SK-N-SH treated with all-trans-retinoic acid at 6 μM for 48 hours (cell line): ENCODE measurements at regions not wholly inside any gene's neighbourhood (a gene's known extent, or its start where the extent isn't known, plus 50 kb on each side); places are given as distances from the start of the nearest gene placed in this dataset.

ENCODE experiments used
- ATAC-seq: fragments of 200-7000 bp; cut with Tn5 transposase; 3 replicates; pipeline ENCODE4 v1.9.1; 2020; ENCODE audit warnings: mild to moderate bottlenecking, moderate library complexity
- ARNTL ChIP-seq: fragments of 450-650 bp; formaldehyde crosslinking; IDR thresholded peaks from 2 replicates; pipeline ENCODE4 v1.5.0; 2020; ENCODE audit warnings: low read depth, mild to moderate bottlenecking, moderate library complexity, borderline replicate concordance
- BACH2 ChIP-seq: fragments of 250-450 bp; sonication (Bioruptor Pico); IDR thresholded peaks from 2 replicates; pipeline ENCODE4 v1.9.0; 2021; ENCODE audit warnings: mild to moderate bottlenecking, borderline replicate concordance
- CSDC2 ChIP-seq: fragments of 250-450 bp; sonication (Bioruptor Pico); IDR thresholded peaks from 2 replicates; pipeline ENCODE4 v1.5.0; 2020; ENCODE audit warnings: mild to moderate bottlenecking, moderate library complexity
- ISL1 ChIP-seq: fragments of 250-450 bp; sonication (Bioruptor Pico); IDR thresholded peaks from 2 replicates; pipeline ENCODE4 v2.1.2; 2022; ENCODE audit warnings: mild to moderate bottlenecking, moderate library complexity
- PPARA ChIP-seq: fragments of 250-450 bp; sonication (Bioruptor Pico); IDR thresholded peaks from 2 replicates; pipeline ENCODE4 v1.5.0; 2020; ENCODE audit warnings: mild to moderate bottlenecking, borderline replicate concordance
- RARB ChIP-seq: fragments of 250-450 bp; sonication (Bioruptor Pico); IDR thresholded peaks from 2 replicates; pipeline ENCODE4 v1.8.0; 2021; ENCODE audit warnings: mild to moderate bottlenecking, moderate library complexity
- TCF4 ChIP-seq: fragments of 250-450 bp; sonication (Bioruptor Pico); IDR thresholded peaks from 2 replicates; pipeline ENCODE4 v1.8.0; 2021; ENCODE audit warnings: mild to moderate bottlenecking, moderate library complexity, borderline replicate concordance
- TOX ChIP-seq: fragments of 250-450 bp; sonication (Bioruptor Pico); IDR thresholded peaks from 2 replicates; pipeline ENCODE4 v1.8.0; 2021; ENCODE audit warnings: mild to moderate bottlenecking, moderate library complexity, borderline replicate concordance
- ZC3H10 ChIP-seq: fragments of 250-450 bp; sonication (Bioruptor Pico); IDR thresholded peaks from 2 replicates; pipeline ENCODE4 v1.5.1; 2021; ENCODE audit warnings: mild to moderate bottlenecking, moderate library complexity
- ZFP3 ChIP-seq: fragments of 250-450 bp; sonication (Bioruptor Pico); IDR thresholded peaks from 2 replicates; pipeline ENCODE4 v1.5.0; 2020; ENCODE audit warnings: mild to moderate bottlenecking, moderate library complexity
- ZFP30 ChIP-seq: fragments of 450-650 bp; formaldehyde crosslinking; IDR thresholded peaks from 2 replicates; pipeline ENCODE4 v1.5.0; 2022; ENCODE audit warnings: mild to moderate bottlenecking, moderate library complexity
- ZNF8 ChIP-seq: fragments of 450-650 bp; formaldehyde crosslinking; IDR thresholded peaks from 2 replicates; pipeline ENCODE4 v1.5.0; 2020; ENCODE audit warnings: mild to moderate bottlenecking, moderate library complexity
- TF ChIP-seq, protein P1 (sequence below): fragments of 250-450 bp; sonication (Bioruptor Pico); IDR thresholded peaks from 2 replicates; pipeline ENCODE4 v1.5.1; 2021; ENCODE audit warnings: mild to moderate bottlenecking, moderate library complexity
- TF ChIP-seq, protein P2 (sequence below): fragments of 250-450 bp; sonication (Bioruptor Pico); IDR thresholded peaks from 2 replicates; pipeline ENCODE4 v1.5.1; 2020; ENCODE audit warnings: low read depth, mild to moderate bottlenecking, moderate library complexity
- TF ChIP-seq, protein P3 (sequence below): fragments of 250-450 bp; sonication (Bioruptor Pico); IDR thresholded peaks from 2 replicates; pipeline ENCODE4 v1.8.0; 2020; ENCODE audit warnings: mild to moderate bottlenecking, moderate library complexity, borderline replicate concordance
- TF ChIP-seq, protein P4 (sequence below): fragments of 250-450 bp; sonication (Bioruptor Pico); IDR thresholded peaks from 2 replicates; pipeline ENCODE4 v1.5.0; 2020; ENCODE audit warnings: mild to moderate bottlenecking, moderate library complexity

DNA sequence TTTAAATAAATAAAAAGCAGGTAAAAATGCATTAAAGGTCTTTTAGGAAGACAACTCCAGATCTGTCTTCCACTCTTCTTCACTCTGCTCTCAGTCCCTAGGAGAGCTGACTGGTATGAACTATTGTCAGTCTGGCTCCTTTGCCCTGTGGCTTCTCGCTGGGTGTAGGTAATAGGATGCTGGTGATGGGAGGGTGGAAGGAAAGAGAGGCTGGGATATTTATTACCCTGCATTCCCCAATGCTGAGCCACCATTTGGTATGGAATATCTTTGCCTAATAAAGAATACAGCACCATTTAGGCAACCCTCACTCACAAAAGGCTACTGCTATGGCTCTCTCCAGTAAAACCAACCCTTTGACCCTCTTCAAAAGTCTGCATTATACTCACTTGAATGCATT, 326.9 kb downstream of the CNTN3 start (continued):
- TF ChIP-seq, protein P1, sequence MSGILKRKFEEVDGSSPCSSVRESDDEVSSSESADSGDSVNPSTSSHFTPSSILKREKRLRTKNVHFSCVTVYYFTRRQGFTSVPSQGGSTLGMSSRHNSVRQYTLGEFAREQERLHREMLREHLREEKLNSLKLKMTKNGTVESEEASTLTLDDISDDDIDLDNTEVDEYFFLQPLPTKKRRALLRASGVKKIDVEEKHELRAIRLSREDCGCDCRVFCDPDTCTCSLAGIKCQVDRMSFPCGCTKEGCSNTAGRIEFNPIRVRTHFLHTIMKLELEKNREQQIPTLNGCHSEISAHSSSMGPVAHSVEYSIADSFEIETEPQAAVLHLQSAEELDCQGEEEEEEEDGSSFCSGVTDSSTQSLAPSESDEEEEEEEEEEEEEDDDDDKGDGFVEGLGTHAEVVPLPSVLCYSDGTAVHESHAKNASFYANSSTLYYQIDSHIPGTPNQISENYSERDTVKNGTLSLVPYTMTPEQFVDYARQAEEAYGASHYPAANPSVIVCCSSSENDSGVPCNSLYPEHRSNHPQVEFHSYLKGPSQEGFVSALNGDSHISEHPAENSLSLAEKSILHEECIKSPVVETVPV (CRISPR knock-in tag) = no peak

DNA sequence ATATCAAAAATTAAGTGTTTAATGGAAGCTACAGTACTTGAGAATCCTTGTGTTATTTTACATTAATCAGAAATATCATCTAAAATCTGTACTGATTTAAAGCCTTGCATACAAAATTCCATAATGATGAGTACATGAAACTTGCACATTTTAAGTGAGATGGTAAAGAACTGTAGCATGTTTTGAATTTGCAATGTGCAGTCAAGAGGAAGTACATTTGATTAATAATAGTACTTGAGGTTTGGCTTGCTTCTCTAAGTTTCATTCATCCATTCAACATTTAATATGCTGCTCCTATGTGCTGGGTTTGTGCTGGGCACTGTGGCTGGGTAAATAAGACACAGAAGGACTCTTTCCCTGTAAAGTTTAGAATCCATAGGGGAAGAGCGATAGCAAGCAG, 332.3 kb downstream of the CNTN3 start:
- ATAC-seq = no peak; the same call in 2 of the 3 replicates
- no peak for TF ChIP-seq ZNF8 (CRISPR knock-in tag)
- TF ChIP-seq, protein P1 (CRISPR knock-in tag) = no peak
- no peak for TF ChIP-seq ISL1
- no peak for TF ChIP-seq ZFP3 (CRISPR knock-in tag)
- TF ChIP-seq, protein P2, sequence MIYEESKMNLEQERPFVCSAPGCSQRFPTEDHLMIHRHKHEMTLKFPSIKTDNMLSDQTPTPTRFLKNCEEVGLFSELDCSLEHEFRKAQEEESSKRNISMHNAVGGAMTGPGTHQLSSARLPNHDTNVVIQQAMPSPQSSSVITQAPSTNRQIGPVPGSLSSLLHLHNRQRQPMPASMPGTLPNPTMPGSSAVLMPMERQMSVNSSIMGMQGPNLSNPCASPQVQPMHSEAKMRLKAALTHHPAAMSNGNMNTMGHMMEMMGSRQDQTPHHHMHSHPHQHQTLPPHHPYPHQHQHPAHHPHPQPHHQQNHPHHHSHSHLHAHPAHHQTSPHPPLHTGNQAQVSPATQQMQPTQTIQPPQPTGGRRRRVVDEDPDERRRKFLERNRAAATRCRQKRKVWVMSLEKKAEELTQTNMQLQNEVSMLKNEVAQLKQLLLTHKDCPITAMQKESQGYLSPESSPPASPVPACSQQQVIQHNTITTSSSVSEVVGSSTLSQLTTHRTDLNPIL (CRISPR knock-in tag) = no peak
- no peak for TF ChIP-seq CSDC2 (CRISPR knock-in tag)
- TF ChIP-seq BACH2 (CRISPR knock-in tag) = no peak
- TF ChIP-seq TCF4 (CRISPR knock-in tag) = no peak

DNA sequence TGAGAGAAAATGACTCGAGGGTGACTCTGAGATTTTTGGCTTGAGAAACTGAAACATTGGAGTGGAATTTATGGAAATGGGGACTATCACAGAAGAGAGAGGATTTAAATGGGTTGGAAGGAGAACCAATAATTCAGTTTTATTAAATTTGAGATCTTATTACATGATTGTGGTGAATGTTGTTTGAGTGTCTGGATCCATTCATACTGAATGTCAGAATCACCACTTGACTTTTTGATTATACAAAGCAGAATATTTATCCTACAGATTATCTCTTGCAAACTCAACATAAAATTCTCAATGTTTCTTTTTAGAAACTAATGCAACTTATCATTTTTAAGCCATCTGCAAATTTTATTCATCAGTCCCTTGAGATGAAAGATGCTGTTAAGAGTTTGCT, 332.8 kb downstream of the CNTN3 start:
- peak; percentile 30; the same call in 2 of the 3 replicates for ATAC-seq
- TF ChIP-seq ZC3H10 (CRISPR knock-in tag) (no peak), ISL1 (peak; percentile 94), TCF4 (CRISPR knock-in tag) (peak; percentile 73), RARB (CRISPR knock-in tag) (no peak), ZNF8 (CRISPR knock-in tag) (peak; percentile 24; the same call in 1 of the 2 replicates), TOX (no peak)
- TF ChIP-seq, protein P3, sequence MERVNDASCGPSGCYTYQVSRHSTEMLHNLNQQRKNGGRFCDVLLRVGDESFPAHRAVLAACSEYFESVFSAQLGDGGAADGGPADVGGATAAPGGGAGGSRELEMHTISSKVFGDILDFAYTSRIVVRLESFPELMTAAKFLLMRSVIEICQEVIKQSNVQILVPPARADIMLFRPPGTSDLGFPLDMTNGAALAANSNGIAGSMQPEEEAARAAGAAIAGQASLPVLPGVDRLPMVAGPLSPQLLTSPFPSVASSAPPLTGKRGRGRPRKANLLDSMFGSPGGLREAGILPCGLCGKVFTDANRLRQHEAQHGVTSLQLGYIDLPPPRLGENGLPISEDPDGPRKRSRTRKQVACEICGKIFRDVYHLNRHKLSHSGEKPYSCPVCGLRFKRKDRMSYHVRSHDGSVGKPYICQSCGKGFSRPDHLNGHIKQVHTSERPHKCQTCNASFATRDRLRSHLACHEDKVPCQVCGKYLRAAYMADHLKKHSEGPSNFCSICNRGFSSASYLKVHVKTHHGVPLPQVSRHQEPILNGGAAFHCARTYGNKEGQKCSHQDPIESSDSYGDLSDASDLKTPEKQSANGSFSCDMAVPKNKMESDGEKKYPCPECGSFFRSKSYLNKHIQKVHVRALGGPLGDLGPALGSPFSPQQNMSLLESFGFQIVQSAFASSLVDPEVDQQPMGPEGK = 0 out of 2 replicates have a peak, but pooled peaks have one; percentile 28
- TF ChIP-seq, protein P4, sequence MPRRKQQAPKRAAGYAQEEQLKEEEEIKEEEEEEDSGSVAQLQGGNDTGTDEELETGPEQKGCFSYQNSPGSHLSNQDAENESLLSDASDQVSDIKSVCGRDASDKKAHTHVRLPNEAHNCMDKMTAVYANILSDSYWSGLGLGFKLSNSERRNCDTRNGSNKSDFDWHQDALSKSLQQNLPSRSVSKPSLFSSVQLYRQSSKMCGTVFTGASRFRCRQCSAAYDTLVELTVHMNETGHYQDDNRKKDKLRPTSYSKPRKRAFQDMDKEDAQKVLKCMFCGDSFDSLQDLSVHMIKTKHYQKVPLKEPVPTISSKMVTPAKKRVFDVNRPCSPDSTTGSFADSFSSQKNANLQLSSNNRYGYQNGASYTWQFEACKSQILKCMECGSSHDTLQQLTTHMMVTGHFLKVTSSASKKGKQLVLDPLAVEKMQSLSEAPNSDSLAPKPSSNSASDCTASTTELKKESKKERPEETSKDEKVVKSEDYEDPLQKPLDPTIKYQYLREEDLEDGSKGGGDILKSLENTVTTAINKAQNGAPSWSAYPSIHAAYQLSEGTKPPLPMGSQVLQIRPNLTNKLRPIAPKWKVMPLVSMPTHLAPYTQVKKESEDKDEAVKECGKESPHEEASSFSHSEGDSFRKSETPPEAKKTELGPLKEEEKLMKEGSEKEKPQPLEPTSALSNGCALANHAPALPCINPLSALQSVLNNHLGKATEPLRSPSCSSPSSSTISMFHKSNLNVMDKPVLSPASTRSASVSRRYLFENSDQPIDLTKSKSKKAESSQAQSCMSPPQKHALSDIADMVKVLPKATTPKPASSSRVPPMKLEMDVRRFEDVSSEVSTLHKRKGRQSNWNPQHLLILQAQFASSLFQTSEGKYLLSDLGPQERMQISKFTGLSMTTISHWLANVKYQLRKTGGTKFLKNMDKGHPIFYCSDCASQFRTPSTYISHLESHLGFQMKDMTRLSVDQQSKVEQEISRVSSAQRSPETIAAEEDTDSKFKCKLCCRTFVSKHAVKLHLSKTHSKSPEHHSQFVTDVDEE (CRISPR knock-in tag) = peak; percentile 78; the same call in 1 of the 2 replicates

DNA sequence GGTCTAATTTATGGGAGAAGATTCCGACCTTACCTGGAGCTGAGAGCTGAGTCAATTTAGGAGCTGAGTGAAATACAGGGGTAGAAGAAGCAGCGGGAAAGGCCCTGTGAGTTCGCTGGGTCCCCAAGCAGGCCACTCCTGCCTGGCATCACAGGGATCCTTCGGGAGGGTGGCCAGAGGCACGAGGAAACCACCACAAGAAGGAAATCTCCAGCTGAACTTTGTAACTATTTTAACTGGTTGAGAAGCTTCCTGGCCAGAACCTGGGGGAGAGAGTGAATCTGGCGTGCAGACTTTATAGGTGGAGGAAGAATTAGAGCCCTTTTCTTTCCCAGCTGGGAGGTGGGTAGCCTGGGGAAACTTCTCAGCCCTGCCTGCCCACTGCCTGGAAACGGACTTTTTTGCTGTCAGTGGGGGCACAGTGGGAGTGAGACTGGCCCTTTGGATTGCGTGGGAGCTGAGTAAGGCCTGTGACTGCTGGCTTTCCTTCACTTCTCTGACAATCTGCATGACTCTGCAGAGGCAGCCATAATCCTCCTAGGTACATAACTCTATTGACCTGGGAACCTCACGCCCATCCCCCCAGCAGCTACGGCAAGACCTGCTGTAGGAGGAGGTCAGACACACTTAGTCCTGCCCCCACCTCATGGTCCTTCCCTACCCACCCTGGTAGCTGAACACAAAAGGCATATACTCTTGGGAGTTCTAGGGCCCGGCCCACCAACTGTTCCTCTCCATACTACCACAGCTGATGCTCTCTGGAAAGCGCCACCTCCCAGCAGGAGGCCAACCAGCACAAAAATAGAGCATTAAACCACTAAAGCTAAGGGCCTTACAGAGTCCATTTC, 340.7 kb downstream of the CNTN3 start:
- no peak for ATAC-seq
- TF ChIP-seq ISL1 (no peak), RARB (CRISPR knock-in tag) (no peak), ZNF8 (CRISPR knock-in tag) (no peak), PPARA (CRISPR knock-in tag) (no peak), ARNTL (CRISPR knock-in tag) (no peak), ZFP30 (no peak)
- TF ChIP-seq, protein P1 (CRISPR knock-in tag) = no peak
